Thymus (tissue), 11 donors: ENCODE measurements at regions not wholly inside any gene's neighbourhood (a gene's known extent, or its start where the extent isn't known, plus 50 kb on each side); places are given as distances from the start of the nearest gene placed in this dataset.

Source experiments
- DNase-seq, 9 donors: peaks; one replicate each; pipeline ENCODE4 v3.0.0-alpha.2; 2013; ENCODE audit warnings: low spot score in 9 of 9, low read depth in 6 of 9, missing footprints in 1 of 9
- H3K27ac ChIP-seq, 2 donors: one replicate each; pipeline ENCODE4 v1.5.1; 2013; ENCODE audit warnings: control low read depth in 1 of 2, low read depth in 1 of 2, low read length in 1 of 2, mild to moderate bottlenecking in 1 of 2, moderate library complexity in 1 of 2
- H3K27me3 ChIP-seq, 2 donors: one replicate each; pipeline ENCODE4 v1.5.1; 2013; ENCODE audit warnings: low read length in 1 of 2; ENCODE audit not compliant: control insufficient read depth in 2 of 2, insufficient read depth in 1 of 2
- H3K36me3 ChIP-seq, 2 donors: one replicate each; pipeline ENCODE4 v1.5.1; 2013; ENCODE audit warnings: low read length in 1 of 2, mild to moderate bottlenecking in 1 of 2, moderate library complexity in 1 of 2; ENCODE audit not compliant: control insufficient read depth in 2 of 2, insufficient read depth in 2 of 2
- H3K4me1 ChIP-seq, 2 donors: one replicate each; pipeline ENCODE4 v1.5.1; 2013; ENCODE audit warnings: low read length in 2 of 2; ENCODE audit not compliant: control insufficient read depth in 2 of 2, insufficient read depth in 2 of 2
- H3K4me3 ChIP-seq, 2 donors: one replicate each; pipeline ENCODE4 v1.5.1; 2013; ENCODE audit warnings: low read length in 2 of 2, control low read depth in 1 of 2, mild to moderate bottlenecking in 1 of 2
- H3K9me3 ChIP-seq, 2 donors: one replicate each; pipeline ENCODE4 v1.5.1; 2013; ENCODE audit warnings: low read length in 1 of 2, mild to moderate bottlenecking in 1 of 2; ENCODE audit not compliant: control insufficient read depth in 2 of 2, insufficient read depth in 1 of 2
- WGBS: extraction: QIAGEN DNeasy Blood & Tissue Kit; methylation state at CpG from one replicate; pipeline ENCODE4 v1.1.7; 2013; 5-methylcytosine and 5-hydroxymethylcytosine counted together
- donor health status: healthy.

GRCh38 chr17:12348476-12348875, 317.2 kb upstream of the MYOCD start:
- Histone ChIP-seq H3K4me3 (no peak overlapping the region), H3K4me1 (no peaks in the 10 kb centered on the region), H3K27me3 (no peaks in the 10 kb centered on the region), H3K9me3 (no peaks in the 10 kb centered on the region), H3K27ac (no peak overlapping the region), H3K36me3 (no peaks in the 10 kb centered on the region)
- WGBS = 48% methylated on average over 2 of the region's 2 CpGs
- no peak for DNase-seq

GRCh38 chr17:12349297-12349696, 316.4 kb upstream of the MYOCD start:
- Histone ChIP-seq H3K36me3 (no peaks in the 10 kb centered on the region), H3K27ac (no peak overlapping the region), H3K4me3 (no peak overlapping the region), H3K9me3 (no peaks in the 10 kb centered on the region), H3K27me3 (no peaks in the 10 kb centered on the region), H3K4me1 (no peaks in the 10 kb centered on the region)
- no peak for DNase-seq
- WGBS = 95% methylated on average over 1 of the region's 1 CpG

- DNase-seq = no peak
- 92% methylated on average over 5 of the region's 5 CpGs for WGBS
- Histone ChIP-seq H3K27ac (no peak overlapping the region), H3K4me3 (no peak overlapping the region), H3K9me3 (no peaks in the 10 kb centered on the region), H3K27me3 (no peaks in the 10 kb centered on the region), H3K4me1 (no peaks in the 10 kb centered on the region), H3K36me3 (no peaks in the 10 kb centered on the region)
Measured at GRCh38 chr17:12352127-12352526, 313.6 kb upstream of the MYOCD start.

- WGBS = 92% methylated on average over 2 of the region's 2 CpGs
- no peak for DNase-seq
- H3K27me3 ChIP-seq = no peaks in the 10 kb centered on the region
- H3K4me1 ChIP-seq = no peaks in the 10 kb centered on the region
- H3K4me3 ChIP-seq = no peak overlapping the region
- H3K9me3 ChIP-seq = peaks cover 0 to 3% of the 10 kb centered on the region in 2 donors
- no peaks in the 10 kb centered on the region for H3K36me3 ChIP-seq
- H3K27ac ChIP-seq = no peak overlapping the region
Measured at GRCh38 chr17:12357600-12357999, 308.1 kb upstream of the MYOCD start.

- Histone ChIP-seq H3K9me3 (peaks cover 0 to 3% of the 10 kb centered on the region in 2 donors), H3K36me3 (no peaks in the 10 kb centered on the region), H3K27ac (no peak overlapping the region), H3K4me1 (no peaks in the 10 kb centered on the region), H3K4me3 (no peak overlapping the region), H3K27me3 (no peaks in the 10 kb centered on the region)
- DNase-seq = no peak
- 88% methylated on average over 10 of the region's 10 CpGs for WGBS
Measured at GRCh38 chr17:12358477-12358876, 307.2 kb upstream of the MYOCD start.

GRCh38 chr17:12362853-12363455, 302.7 kb upstream of the MYOCD start:
- H3K4me1 ChIP-seq = no peaks in the 10 kb centered on the region
- no peaks in the 10 kb centered on the region for H3K36me3 ChIP-seq
- H3K27me3 ChIP-seq = no peaks in the 10 kb centered on the region
- no peak overlapping the region for H3K27ac ChIP-seq
- no peak overlapping the region for H3K4me3 ChIP-seq
- no peak for DNase-seq
- 89% methylated on average over 5 of the region's 5 CpGs for WGBS
- peaks cover 0 to 3% of the 10 kb centered on the region in 2 donors for H3K9me3 ChIP-seq

GRCh38 chr17:12365805-12366204, 299.9 kb upstream of the MYOCD start:
- Histone ChIP-seq H3K9me3 (peaks cover 0 to 3% of the 10 kb centered on the region in 2 donors), H3K36me3 (no peaks in the 10 kb centered on the region), H3K27ac (no peak overlapping the region), H3K4me3 (no peak overlapping the region), H3K27me3 (no peaks in the 10 kb centered on the region), H3K4me1 (no peaks in the 10 kb centered on the region)
- WGBS = 92% methylated on average over 4 of the region's 4 CpGs
- DNase-seq = no peak

GRCh38 chr17:12369065-12369464, 296.6 kb upstream of the MYOCD start:
- no peak for DNase-seq
- Histone ChIP-seq H3K27me3 (no peaks in the 10 kb centered on the region), H3K36me3 (no peaks in the 10 kb centered on the region), H3K4me3 (no peak overlapping the region), H3K27ac (no peak overlapping the region), H3K4me1 (no peaks in the 10 kb centered on the region), H3K9me3 (no peaks in the 10 kb centered on the region)

- no peak overlapping the region for H3K4me3 ChIP-seq
- 88% methylated on average over 3 of the region's 3 CpGs for WGBS
- H3K36me3 ChIP-seq = no peaks in the 10 kb centered on the region
- no peak overlapping the region for H3K27ac ChIP-seq
- H3K9me3 ChIP-seq = peaks cover 0 to 4% of the 10 kb centered on the region in 2 donors
- no peaks in the 10 kb centered on the region for H3K4me1 ChIP-seq
- H3K27me3 ChIP-seq = no peaks in the 10 kb centered on the region
- no peak for DNase-seq
Measured at GRCh38 chr17:12376276-12376675, 289.4 kb upstream of the MYOCD start.

- Histone ChIP-seq H3K27ac (no peak overlapping the region), H3K36me3 (no peaks in the 10 kb centered on the region), H3K4me3 (no peak overlapping the region), H3K27me3 (no peaks in the 10 kb centered on the region), H3K4me1 (no peaks in the 10 kb centered on the region), H3K9me3 (no peaks in the 10 kb centered on the region)
- no peak for DNase-seq
- WGBS = 85% methylated on average over 1 of the region's 1 CpG
Measured at GRCh38 chr17:12386225-12386624, 279.5 kb upstream of the MYOCD start.
